CD4-positive, alpha-beta T cell treated with Interleukin-4 for 1 hour (primary cell): ENCODE measurements at regions not wholly inside any gene's neighbourhood (a gene's known extent, or its start where the extent isn't known, plus 50 kb on each side); places are given as distances from the start of the nearest gene placed in this dataset.
"Not testable (repeated sequence)": the region's sequence is repeated elsewhere in the genome, so short reads cannot be mapped to it uniquely, and the experiment has no call there.

Source experiments
- DNase-seq, 2 donors: peaks; one replicate each; pipeline ENCODE4 v3.0.0-alpha.2; 2020 to 2022

DNA sequence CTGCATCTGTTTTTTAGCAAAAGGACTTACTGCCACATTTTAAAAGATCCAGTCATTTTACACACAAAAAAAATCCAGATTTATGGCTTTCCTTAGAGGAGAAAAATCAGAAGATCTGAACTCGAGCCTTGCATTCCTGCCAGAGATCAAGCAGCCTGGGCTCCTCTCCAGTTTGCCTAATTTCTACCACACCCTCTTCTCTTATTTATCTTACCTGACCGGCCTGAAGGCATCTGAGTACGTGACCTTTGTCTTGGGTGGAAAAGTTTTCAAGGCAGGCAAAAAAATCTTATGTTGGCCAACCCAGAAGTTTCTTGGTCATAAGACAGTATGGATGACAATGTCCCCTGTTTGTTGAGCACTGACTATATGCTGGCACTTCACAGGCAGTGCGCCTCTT is 60.3 kb downstream of the CHRD start:
- DNase-seq, result no peak

DNA sequence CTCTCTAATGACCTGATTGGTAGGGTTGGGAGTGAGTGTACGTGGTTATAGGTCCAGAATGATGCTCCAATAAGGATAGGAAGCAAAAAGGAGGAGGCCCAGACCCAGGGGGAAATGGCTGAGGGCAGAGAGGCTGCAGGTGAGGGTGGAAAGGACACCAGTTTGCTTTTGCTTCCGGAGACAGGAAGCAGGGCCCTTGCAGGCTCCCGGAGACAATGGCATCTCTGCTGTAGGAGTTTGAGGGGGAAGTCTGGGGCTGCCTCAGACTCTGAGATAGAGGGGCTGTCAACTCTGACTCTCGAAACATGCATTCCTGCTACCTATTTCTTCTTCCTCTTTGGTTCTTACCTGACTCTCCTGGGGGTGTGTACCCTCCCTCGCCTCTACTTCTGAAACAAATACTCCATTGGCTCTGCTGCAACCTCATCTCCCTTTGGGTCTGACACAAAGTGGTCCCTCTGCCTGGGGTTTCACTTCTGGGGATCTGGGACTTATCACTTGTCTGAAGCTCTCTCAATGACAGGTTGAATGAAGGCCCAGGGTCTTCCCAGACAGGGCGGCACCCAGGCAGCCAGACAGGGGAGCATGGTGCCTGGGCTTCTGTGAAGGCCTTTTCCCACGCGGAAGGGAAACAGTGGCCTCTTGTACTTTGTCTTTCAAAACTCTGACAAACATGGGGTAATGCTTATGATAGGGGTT is 61.5 kb downstream of the CHRD start:
- no peak for DNase-seq

DNA sequence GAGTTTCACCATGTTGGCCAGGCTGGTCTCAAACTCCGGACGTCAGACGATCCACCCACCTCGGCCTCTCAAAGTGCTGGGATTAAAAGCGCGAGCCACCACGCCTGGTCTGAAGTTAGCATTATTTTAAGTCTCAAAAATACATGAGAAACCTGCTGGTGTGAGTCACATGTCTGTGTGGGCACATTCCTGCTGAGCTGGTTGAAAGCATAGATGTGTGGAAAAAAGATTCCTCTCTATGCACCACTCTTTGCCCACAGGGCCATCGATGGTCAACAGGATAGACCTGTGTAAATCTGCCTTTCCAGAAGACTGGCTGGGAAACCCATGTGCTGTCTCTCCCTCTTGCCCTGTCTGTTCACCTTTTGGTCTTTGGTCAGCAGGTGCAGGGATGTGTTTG is 63.5 kb downstream of the CHRD start:
- no peak for DNase-seq

DNA sequence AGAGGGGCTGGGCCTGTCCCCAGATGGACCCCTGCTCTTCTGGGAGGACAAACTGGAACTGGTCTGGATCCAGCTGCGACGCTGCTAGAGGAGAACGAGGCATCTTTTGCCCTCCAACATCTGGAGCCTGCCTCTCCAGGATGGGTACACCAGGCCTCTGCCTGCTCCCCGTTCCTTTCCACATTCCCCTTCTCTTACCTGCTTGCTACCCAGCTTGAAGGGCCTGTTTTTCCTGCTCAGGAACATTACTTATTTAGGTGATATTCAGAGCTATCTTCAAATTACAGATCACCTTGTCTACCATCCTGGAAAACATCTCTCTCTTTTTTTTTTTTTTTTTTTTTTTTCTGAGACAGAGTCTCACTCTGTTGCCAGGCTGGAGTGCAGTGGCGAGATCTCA is 64.0 kb downstream of the CHRD start:
- DNase-seq, result no peak

DNA sequence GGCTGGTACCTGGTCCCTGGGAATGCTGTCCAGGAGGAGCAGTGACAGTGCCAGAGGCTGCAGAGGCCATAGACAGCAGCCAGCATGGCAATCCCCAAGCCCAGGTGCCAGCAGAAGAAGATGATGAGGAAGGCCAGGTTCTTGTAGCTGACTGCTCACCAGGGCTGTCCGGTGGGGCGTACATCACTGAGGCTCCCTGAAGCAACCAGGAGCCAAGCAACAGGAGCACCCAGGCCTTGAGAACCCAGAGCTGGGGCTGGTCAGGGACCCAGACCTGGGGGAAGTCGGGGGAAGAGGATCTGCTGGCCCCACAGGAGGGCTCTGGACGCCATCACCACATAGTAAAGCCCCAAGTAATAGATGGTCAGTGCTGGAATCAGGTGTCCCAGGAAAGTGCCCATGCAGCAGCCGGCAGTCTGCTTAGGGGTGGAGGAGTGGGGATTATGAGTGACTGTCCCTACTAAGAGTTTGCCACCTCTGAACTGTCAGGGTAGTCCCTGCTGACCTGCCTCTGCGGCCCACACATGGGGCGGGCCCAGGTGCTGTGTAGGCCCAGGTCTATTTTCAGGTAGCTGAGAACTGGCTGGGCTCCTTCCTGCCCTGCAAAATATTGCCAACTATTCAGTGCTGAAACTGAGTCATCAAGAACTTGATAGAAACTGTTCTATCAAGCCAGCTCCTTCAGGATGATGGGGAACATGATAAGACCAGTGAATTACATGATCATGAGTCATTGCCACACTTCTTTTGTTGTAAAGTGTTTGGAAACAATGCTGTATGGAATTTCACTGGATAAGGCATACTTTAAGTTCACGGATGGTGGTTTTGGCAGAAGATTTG is 68.7 kb downstream of the CHRD start:
- no peak for DNase-seq

DNA sequence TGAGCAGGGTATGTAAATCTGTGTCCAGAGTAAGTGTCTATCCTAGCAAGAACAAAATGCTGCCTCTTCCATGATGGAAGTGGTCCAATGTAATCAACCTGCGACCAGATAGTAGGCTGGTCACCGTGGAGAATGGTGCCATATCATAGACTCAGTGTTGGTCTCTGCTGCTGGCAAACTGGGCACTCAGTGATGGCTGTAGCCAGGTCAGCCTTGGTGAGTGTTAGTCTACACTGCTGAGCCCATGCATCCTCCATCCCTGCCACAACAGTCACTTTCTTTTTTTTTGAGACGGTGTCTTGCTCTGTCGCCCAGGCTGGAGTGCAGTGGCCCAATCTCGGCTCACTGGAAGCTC is 69.3 kb downstream of the CHRD start:
- no peak for DNase-seq

DNA sequence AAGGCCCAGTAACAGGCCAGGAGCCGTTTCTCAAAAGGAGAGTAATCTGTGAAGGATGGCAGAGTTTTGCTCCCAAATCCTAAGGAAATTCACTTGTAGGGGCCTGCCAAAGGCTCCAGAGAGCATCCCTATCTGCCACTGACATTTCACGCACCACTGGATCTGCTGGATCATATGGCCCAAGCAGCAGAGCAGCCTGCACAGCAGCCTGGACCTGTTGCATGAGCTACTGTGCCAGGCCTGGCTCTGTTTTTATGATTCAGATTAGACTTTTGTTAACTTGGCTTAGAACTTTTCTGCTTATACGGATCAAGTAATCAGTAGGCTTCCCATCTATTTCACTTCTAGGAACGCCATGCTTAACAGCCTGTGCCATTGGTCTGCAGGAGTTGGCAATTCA is 70.7 kb downstream of the CHRD start:
- DNase-seq, result no peak

DNA sequence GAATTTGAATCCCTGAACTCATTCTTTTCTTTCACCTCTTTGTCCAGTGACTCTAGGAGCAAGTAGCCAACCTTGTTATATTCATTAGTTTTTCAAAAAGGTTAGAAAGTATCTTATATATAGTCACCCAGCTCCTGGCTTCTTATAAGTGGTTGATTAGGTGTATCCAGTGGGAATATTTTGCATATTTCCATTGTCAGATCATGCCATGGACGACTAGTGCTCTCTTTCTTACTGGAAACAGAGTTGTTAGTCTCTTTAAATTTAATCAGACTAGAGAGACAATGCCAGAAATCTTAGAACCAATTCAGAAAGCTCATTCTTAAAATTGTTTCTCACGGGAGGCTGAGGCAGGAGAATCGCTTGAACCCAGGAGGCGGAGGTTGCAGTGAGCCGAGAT is 73.4 kb downstream of the CHRD start:
- no peak for DNase-seq

DNA sequence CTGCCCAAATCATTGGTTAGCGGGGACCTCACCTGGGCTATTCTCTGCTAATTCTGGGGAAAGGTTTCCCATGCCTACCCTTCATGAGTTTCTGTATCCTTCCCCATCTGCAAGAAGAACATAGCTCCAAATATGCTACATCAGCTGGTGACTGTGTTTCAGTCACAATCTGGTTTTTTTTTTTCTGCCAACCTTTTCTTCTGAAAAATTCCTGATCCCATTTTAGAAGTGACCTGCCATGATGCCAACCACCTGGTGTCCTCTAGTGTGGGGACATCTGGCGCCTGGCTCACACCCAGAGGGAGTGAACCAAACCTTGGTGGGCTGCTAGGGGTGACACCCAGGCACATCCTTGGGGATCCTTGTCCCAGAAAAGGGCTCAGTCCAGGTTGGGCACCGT is 76.1 kb downstream of the CHRD start:
- no peak for DNase-seq

DNA sequence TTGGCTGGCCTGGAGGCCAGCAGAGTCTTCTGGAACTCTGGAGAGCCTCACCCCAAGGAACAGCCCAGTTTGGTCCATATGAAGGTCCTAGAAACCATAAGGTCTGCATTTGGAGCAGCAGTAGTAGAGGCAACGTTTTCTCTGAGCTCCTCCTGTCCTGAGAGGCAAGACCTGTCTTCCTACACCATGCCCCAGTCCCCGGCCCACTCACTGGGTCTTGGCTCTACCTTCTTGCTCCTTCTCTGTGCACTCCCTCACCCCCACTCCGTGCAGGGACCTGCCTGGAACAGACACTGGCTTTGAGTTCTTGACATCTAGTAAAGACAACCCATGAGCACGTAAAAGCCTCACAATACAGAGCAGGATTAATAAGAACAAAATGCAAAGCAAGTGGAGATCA is 76.6 kb downstream of the CHRD start:
- DNase-seq, result no peak

DNA sequence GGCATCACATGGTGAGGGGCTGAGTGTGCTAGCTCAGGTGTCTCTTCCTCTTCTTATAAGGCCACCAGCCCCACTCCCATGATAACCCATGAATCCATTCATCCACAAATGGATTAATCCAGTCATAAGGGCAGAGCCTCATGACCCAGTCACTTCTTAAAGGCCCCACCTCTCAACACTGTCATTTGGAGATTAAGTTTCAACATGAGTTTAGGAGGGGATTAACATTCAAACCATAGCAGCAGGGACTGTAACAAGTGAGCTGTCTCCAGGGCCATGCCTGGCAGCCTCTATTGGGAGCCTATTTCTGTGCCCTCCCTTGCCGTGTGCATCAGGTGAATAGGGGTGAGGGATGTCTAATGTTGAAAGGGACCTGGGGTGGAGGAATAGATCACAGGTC is 77.5 kb downstream of the CHRD start:
- no peak for DNase-seq

DNA sequence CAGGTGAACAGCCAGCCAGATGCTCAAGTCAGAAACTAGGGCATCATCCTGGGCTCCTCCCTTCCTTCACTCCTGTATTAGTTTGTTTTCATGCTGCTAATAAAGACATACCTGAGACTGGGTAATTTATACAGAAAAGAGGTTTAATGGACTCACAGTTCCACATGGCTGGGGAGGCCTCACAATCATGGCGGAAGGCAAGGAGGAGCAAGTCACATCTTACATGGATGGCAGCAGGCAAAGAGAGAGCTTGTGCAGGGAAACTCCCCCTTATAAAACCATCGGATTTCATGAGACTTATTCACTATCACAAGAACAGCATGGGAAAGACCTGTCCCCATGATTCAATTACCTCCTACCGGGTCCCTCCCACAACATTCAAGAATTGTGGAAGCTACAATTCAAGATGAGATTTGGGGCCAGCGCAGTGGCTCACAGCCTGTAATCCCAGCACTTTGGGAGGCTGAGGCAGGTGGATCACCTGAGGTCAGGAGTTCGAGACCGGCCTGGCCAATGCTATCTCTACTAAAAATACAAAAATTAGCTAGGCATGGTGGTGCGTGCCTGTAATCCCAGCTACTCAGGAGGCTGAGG is 78.0 kb downstream of the CHRD start:
- not testable (repeated sequence) for DNase-seq

DNA sequence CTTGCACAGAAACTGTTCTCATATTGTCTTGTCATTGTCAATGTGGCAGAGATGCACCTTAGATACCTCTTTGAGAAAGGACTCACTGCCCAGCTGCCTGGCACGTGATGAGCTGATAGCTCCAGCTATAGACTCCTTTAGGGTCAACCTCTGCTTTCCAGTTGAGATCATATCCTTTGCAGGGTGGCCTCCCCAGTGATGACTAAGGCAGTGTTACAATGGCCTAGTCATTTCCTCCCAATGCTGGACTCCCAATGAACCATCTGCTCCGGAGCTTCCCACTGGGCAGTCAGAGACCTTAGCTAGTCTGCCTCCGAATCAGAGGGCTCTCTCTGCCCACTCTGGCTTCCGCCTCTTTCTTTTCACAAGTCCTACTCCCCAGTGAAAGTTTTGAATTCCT is 79.5 kb downstream of the CHRD start:
- DNase-seq, result no peak

DNA sequence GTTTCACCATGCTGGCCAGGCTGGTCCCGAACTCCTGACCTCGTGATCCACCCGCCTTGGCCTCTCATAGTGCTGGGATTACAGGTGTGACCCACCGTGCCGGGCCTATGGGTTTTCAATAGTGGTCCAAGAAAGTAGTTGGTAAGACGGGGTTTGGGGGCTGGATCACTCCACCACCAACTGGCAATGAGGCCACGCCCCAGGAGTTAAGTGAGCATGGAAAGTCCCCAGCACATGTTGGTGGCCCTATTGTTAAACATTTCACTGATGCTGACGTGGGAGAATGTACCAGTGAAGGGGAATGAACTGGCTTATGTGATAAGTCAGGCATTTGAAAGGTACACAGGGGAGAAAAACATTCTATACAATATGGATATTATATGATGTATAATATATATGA is 80.4 kb downstream of the CHRD start:
- DNase-seq, result no peak

DNA sequence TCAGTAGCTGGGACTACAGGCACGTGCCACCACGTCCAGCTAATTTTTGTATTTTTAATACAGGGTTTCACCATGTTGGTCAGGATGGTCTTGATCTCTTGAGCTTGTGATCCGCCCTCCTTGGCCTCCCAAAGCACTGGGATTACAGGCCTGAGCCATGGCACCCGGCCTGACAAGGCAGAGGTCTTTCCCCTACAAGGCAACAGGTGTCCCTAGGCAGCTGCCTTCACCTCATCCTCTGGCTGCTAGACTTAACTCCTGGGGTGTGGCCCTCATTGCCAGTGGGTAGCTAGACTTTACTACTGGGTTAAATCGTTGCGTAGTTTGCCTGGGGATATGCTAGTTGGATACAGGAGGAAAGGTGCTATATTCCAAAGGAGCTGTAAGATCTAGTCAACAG is 81.4 kb downstream of the CHRD start:
- no peak for DNase-seq

DNA sequence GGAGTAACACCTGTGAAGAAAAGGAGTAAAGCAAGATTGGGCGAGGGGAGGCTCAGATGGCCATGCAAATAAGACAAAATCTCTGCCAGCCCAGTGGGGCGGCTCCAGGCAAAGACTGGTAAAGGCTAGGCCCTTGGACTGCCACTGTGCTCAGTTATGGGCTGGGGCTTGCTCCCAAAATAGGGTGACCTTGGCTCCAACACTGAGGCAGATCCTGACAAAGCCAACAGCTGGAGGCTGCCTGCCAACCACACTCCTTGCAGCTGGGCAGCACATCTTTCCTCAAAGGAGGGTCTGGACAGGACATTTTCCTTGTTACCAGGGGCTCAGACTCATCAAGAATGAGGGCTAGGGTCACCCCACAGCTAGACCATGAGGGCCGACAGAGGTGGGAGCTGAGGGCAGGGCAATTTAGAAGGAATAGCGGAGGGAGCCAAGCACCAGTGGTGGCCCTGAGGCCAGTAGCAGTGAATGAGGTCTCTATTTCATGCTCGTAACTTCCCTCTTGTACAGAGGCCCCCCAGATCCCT is 86.1 kb downstream of the CHRD start:
- no peak for DNase-seq

DNA sequence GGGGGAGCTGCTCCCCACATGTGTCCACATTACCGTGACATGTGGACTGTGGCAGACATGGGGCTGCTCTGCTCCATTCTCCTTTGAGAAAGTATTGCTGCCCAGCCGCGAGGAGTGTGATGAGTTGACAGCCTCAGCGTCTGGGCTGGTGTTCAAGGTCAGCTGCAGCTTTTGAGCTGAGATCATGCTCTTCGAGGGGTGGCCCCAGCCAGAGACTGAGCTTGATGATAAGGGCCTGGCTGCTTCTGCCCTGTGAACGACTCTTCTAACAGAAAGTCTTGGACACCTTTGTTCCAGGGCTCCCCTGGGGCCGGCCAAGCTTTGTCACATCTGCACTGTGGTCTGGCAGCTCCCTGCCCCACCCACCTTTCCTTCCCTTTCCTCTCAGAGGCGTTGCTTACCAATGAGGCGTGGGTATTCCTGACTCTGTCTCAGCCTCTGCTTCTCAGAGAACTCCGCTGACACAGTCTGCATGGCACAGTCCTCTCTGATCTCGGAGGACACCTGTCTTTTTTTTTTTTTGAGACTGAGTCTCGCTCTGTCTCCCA is 86.6 kb downstream of the CHRD start:
- DNase-seq, result no peak

DNA sequence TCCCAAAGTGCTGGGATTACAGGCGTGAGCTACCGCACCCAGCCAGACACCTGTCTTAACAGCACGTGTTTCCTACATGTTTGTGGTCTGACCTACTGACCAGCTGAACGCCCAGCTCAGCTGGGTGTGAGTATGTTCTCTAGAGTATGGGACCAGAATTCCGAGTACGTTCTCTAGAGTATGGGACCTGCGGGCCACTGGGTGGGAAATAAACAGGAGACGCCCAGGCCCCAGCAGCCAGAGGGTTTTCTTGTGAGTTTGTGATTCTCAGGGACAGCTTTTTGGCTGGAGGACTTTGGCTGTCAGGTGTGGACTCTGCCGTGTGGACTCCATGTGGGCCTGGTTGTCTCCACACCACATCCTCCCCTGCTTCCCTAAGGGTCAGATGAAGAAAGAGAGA is 87.3 kb downstream of the CHRD start:
- DNase-seq, result no peak

DNA sequence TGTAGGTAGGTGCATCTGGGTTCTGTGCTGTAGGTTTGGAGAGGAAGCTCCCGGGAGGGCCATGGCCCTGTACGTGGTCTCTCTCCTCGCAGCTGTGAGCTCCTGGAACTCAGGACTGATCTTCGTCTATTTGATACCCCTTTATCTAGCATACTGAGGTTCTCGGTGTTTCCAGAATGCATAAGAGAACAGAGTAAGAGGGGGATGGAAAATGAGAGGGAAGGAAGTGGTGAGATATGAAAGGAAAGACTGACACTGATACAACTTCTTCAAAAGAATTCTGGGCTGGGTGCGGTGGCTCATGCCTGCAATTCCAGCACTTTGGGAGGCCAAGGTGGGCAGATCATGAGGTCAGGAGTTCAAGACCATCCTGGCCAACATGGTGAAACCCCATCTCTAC is 90.7 kb downstream of the CHRD start:
- no peak for DNase-seq

DNA sequence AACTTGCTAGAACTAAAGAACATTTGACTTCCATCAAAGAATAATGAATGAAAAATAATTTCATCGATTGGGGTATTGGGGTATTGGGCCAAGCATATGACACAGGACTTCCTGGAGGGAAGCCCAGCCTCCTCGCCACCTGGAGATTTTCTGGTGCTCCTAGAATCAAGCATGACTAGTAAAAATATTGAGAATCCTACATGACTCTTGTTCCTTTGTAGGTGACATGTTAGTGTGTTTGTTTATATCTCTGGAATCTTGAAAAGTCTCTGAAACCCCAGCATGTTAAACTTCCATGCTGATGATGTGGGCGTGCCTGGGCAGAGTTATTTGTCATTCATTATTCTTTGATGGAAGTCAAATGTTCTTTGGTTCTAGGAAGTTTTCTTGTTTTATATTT is 90.1 kb upstream of the EPHB3 start:
- DNase-seq, result no peak

DNA sequence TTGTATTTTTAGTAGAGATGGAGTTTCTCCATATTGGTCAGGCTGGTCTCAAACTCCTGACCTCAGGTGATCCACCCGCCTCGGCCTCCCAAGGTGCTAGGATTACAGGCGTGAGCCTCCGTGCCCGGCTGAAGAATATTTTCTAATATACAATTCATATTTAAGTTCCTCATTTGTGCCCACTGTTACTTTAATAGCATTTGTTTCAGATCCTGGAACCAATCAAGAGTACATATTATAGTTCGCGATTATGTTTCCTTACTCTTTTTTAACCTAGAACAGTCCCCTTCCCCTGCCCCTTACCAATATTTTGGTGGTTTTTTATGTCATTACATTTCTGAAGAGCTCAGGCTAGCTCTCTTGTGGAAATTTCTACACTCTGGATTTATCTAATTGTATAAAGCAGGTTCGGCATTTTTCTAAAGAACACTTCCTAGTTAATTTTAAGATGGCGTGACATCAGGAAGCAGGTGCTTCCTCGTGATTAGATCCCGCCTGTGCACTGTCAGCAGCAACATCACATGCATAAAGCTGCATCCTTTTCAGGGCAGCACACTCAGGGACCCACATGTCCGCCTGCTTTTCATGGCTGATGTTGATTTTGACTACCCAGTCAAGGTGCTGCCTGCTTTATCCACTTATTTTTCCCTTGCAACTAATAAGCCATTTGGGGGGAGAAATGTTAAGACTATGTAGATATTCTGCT is 88.7 kb upstream of the EPHB3 start:
- DNase-seq, result peak; percentile 6 to 67

DNA sequence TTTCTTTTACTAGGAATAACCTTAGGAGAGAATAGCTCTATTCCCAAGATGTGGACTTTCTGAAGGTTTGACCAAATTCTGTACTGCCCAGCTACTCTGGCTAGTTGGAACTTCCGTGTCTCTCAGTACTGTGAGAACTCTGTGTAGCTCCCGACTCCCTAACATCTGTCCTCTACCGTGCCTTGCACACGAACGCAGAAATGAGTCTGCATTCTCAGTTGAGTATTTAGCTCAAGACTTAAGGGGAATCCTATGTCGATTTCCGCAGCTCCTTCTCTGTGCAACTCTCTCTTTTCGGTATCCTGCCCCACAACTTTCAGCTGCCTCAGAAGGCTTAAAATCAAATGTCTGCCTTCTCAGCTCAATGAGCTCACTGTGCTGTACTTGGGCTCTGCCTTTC is 86.7 kb upstream of the EPHB3 start:
- no peak for DNase-seq

DNA sequence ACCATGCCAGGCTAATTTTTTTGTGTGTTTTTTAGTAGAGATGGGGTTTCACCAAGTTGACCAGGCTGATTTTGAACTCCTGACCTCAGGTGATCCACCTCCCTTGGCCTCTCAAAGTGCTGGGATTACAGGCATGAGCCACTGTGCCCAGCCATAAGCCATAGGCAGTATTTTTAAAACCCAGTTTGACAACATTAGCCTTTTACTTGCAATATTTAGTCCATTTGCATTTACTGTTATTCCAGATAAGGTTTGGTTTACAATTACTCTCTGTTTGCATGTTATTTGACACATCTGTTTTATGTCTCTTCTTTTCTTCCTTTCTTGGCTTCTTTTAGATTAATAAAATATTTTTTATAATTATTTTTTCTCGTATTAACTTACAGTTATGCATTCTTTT is 83.6 kb upstream of the EPHB3 start:
- DNase-seq, result no peak
